ENCODE measurements at regions not wholly inside any gene's neighbourhood (a gene's known extent, or its start where the extent isn't known, plus 50 kb on each side); places are given as distances from the start of the nearest gene placed in this dataset.
A peak's percentile ranks its signal among the peaks of the same experiment; 100 is the strongest.

DNA sequence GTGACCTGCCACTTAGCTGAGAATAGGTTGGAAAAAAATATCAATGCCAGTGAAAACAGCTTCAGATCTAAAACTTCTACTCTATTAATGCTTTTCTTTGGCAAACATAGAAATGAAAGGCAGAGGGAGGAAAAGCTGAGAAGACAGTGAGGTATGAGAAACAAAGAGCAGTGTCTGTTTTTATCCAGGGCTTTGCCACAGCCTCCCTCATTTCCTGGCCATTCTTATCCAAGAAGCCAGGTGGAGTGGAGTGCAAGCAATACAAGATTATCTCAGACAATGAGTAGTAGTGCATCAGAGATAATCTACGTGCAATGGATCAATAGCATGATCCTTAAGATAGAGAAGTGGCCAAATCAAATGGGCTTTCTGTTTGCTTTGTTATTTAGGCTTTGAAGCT lies 808.7 kb upstream of the PIK3C3 start:
- H3K4me3 ChIP-seq (replicated peaks in 1 of 2; ENCODE audit: low read depth in 2 of 2, low read length in 2 of 2) = no peak overlapping the region
- TF ChIP-seq, protein P1, sequence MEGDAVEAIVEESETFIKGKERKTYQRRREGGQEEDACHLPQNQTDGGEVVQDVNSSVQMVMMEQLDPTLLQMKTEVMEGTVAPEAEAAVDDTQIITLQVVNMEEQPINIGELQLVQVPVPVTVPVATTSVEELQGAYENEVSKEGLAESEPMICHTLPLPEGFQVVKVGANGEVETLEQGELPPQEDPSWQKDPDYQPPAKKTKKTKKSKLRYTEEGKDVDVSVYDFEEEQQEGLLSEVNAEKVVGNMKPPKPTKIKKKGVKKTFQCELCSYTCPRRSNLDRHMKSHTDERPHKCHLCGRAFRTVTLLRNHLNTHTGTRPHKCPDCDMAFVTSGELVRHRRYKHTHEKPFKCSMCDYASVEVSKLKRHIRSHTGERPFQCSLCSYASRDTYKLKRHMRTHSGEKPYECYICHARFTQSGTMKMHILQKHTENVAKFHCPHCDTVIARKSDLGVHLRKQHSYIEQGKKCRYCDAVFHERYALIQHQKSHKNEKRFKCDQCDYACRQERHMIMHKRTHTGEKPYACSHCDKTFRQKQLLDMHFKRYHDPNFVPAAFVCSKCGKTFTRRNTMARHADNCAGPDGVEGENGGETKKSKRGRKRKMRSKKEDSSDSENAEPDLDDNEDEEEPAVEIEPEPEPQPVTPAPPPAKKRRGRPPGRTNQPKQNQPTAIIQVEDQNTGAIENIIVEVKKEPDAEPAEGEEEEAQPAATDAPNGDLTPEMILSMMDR (IDR thresholded peaks at IDR 0.05; ENCODE audit: low read depth, low read length) = no peak
- no peak for DNase-seq (ENCODE audit: low read depth in 2 of 2)

DNA sequence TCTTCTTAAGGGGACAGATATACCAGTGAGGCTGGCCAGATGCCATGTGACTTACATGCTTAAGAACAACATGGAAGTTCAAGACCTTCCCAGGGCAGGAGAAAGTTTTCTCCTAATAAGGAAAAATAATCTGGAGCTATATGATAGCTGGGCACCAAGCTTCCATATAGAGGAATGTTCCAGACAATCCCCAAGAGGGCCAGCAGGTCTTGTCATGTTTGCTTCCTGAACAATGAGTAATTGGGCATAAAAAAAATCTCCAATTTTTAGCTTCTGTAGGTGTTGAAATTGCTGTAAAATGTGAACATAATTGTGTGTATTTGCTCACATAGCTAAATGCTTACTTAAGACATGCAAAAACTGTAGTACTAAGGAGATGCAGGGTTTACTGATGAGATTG lies 809.5 kb upstream of the PIK3C3 start:
- TF ChIP-seq, protein P1 (IDR thresholded peaks at IDR 0.05; ENCODE audit: low read depth, low read length) = no peak
- DNase-seq (ENCODE audit: low read depth in 2 of 2) = peak; percentile 30 to 62
- no peak overlapping the region for H3K4me3 ChIP-seq (replicated peaks in 1 of 2; ENCODE audit: low read depth in 2 of 2, low read length in 2 of 2)

DNA sequence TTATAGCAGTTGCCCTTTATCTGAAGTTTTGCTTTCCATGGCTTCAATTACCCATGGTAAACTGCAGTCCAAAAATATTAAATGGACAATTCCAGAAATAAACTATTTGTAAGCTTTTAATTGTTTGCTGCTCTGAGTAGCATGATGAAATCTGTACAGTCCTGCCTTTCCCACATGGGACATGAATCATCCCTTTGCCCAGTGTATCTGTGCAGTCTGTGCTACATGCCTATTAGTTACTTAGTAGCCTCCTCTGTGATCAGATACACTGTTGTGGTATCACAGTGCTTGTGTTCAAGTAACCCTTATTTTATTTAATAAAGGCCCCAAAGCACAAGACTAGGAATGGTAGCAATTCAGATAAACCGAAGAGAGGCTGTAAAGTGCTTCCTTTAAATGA lies 810.6 kb upstream of the PIK3C3 start:
- H3K4me3 ChIP-seq (replicated peaks in 1 of 2; ENCODE audit: low read depth in 2 of 2, low read length in 2 of 2) = no peak overlapping the region
- TF ChIP-seq, protein P1 (IDR thresholded peaks at IDR 0.05; ENCODE audit: low read depth, low read length) = no peak
- DNase-seq (ENCODE audit: low read depth in 2 of 2) = peak; percentile 67 to 86

DNA sequence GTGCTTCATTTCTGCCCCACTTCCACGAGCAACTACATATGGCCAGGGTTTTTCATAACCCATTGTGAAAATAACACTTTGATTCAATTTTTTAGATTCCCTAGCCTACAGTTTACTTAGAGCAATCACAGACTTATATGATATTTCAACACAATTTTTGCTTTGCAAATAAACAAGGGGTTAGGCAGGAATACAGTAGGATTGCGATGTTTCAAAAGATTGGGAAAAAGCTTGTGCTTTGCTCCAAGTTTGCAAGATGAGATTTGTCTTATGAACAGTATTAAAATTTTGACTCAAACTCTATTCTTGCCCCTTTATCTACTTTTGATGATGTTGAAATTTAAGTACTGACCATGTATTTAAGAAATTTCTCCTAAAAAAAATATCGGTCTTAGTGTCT lies 814.5 kb upstream of the PIK3C3 start:
- no peak for DNase-seq (ENCODE audit: low read depth in 2 of 2)
- no peak overlapping the region for H3K4me3 ChIP-seq (replicated peaks in 1 of 2; ENCODE audit: low read depth in 2 of 2, low read length in 2 of 2)
- TF ChIP-seq, protein P1 (IDR thresholded peaks at IDR 0.05; ENCODE audit: low read depth, low read length) = no peak

DNA sequence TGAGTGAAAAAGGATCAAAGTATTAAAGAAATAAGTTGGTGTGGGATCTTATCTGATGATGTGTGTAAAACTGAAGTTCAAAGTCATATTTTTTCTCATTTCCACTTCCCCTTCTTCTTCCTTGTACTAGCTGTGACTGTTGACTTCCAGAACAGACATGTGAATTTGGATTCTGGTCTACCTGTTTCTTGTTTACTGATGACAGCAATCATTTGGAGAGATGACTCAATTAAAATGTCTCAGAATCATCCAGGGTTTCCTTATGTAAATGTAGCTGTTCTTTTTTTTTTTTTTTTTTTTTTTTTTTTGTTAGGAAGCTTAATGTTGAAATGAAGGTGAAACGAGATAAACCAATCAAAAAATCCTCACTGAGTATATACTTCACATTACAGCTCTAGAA lies 819.9 kb upstream of the PIK3C3 start:
- H3K4me3 ChIP-seq (replicated peaks in 1 of 2; ENCODE audit: low read depth in 2 of 2, low read length in 2 of 2) = no peak overlapping the region
- TF ChIP-seq, protein P1 (IDR thresholded peaks at IDR 0.05; ENCODE audit: low read depth, low read length) = no peak
- DNase-seq (ENCODE audit: low read depth in 2 of 2) = no peak

DNA sequence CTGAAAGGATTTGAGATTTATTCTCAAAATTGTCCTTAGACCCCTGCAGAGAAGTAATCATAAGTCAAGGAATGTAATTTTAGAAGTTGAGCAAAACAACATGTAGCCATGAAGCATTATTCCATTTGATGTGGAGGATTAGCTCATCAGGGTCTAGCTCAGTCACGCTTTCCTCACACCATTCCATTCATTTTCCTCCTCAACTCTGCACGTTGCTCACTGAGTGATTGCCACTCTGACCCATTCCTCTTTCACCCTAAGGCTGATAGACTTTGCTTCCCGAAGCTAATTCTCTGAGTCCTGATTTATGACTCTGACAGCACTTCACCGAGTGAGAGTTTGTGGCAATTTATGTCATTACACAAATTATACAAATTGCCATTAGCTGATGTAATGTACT lies 820.6 kb upstream of the PIK3C3 start:
- no peak overlapping the region for H3K4me3 ChIP-seq (replicated peaks in 1 of 2; ENCODE audit: low read depth in 2 of 2, low read length in 2 of 2)
- TF ChIP-seq, protein P1 (IDR thresholded peaks at IDR 0.05; ENCODE audit: low read depth, low read length) = no peak
- no peak for DNase-seq (ENCODE audit: low read depth in 2 of 2)

DNA sequence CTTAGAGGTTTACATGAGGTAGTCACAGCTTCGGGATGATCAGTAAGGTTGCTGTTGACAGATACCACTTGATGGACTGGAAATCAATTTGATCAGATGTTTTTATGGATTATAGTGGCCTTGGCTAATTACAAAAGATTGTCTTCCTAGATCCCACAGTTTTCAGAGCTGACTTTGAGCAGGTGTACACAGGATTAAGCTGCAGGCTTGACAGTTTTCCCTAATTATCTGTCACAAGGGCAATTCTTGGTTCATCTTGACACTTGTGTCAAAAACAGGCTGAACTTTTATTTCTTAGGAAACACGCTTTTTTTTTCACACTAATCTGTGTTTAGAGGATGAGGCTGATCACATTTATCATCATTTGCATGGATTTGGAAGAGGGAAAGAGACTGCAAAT lies 824.0 kb upstream of the PIK3C3 start:
- H3K4me3 ChIP-seq (replicated peaks in 1 of 2; ENCODE audit: low read depth in 2 of 2, low read length in 2 of 2) = no peak overlapping the region
- TF ChIP-seq, protein P1 (IDR thresholded peaks at IDR 0.05; ENCODE audit: low read depth, low read length) = no peak
- DNase-seq (ENCODE audit: low read depth in 2 of 2) = no peak
